Heart right ventricle (tissue), 16 donors: ENCODE measurements at regions not wholly inside any gene's neighbourhood (a gene's known extent, or its start where the extent isn't known, plus 50 kb on each side); places are given as distances from the start of the nearest gene placed in this dataset.
A peak's percentile ranks its signal among the peaks of the same experiment; 100 is the strongest.

Experiments used
- ATAC-seq, 8 donors: fragments of 200-7000 bp; cut with Tn5 transposase; one replicate each; pipeline ENCODE4 v1.9.1; 2020; ENCODE audit warnings: mild to moderate bottlenecking in 8 of 8, moderate library complexity in 8 of 8, moderate number of reproducible peaks in 1 of 8
- DNase-seq, 2 donors: peaks; one replicate each; pipeline ENCODE4 v3.0.0-alpha.2; 2020
- H3K27ac ChIP-seq, 10 donors: fragments of 200-600 bp; sonication (generic) in 2 of 10; one replicate each; pipeline versions ENCODE4 v1.5.0 to v1.8.0; 2020 to 2022; ENCODE audit warnings: mild to moderate bottlenecking in 3 of 10
- H3K27me3 ChIP-seq, 7 donors: fragments of 200-600 bp; one replicate each; pipeline ENCODE4 v1.8.0; 2021 to 2022; ENCODE audit warnings: mild to moderate bottlenecking in 2 of 7
- H3K36me3 ChIP-seq, 9 donors: fragments of 200-600 bp; sonication (generic) in 1 of 9; one replicate each; pipeline versions ENCODE4 v1.5.0 to v1.8.0; 2020 to 2022; ENCODE audit warnings: mild to moderate bottlenecking in 2 of 9
- H3K4me1 ChIP-seq, 9 donors: fragments of 200-600 bp; sonication (generic) in 1 of 9; one replicate each; pipeline versions ENCODE4 v1.5.0 to v1.8.0; 2020 to 2022; ENCODE audit warnings: mild to moderate bottlenecking in 4 of 9
- H3K4me3 ChIP-seq, 10 donors: fragments of 200-600 bp; sonication (generic) in 2 of 10; one replicate each; pipeline versions ENCODE4 v1.5.0 to v1.8.0; 2020 to 2022; ENCODE audit warnings: mild to moderate bottlenecking in 7 of 10, moderate library complexity in 2 of 10
- H3K9me3 ChIP-seq, 11 donors: fragments of 200-600 bp in 10 of 11; sonication (generic) in 2 of 11; one replicate each; pipeline versions ENCODE4 v1.5.0 to v1.8.0; 2013 to 2022; ENCODE audit warnings: mild to moderate bottlenecking in 2 of 11, control low read depth in 1 of 11, moderate library complexity in 1 of 11
- WGBS, 2 donors: extraction: QIAGEN DNeasy Blood & Tissue Kit; methylation state at CpG; one replicate each; pipeline ENCODE4 v1.1.7; 2013; ENCODE audit warnings: inconsistent platforms in 1 of 2; 5-methylcytosine and 5-hydroxymethylcytosine counted together
- intact Hi-C, 10 donors: fragments of 100-400 bp; cut with DNase I; formaldehyde crosslinking; loops; one replicate each; pipeline versions ENCODE4 v1.11.1 to v1.14.2; 2022
- TF ChIP-seq, protein P1 (sequence below), 9 donors: fragments of 200-600 bp; sonication (generic) in 2 of 9; IDR thresholded peaks; one replicate each; pipeline versions ENCODE4 v1.5.0 to v1.8.0; 2021 to 2022; ENCODE audit warnings: antibody characterized with exemption in 9 of 9, mild to moderate bottlenecking in 5 of 9, moderate library complexity in 1 of 9
- donor health status: Arrhythmogenic right ventricular cardiomyopathy.
- donor health status: ischemic (EF 13 %, LVEDD 7.1; RV severe dilation, severe dysfunction).
- donor health status: healthy with polysubstance abuse.
- donor health status: DM: no; HTN: yes; CAD: no.
- donor health status: DM: no; HTN: no; CAD: no.
- donor health status: ischemic (EF 25% LVEDD 6.9; RV normal size, moderate dysfunction).
- donor health status: ischemic (EF 25% LVEDD 5.7; RV mildly dilated, moderate dysfunction).
- donor health status: healthy.
- donor health status: DM: yes; HTN: yes; CAD: no.
- donor health status: Ischemic cardiomyopathy.
- donor health status: ischemic (EF 35%, LVEDD 5.7; RV mildly dilated, moderate dysfunction).
- donor health status: nonischemic (EF 11% LVEDD 7.7; RV severe dilation, severe dysfunction).
- donor health status: DM: yes; HTN: yes; CAD: no.
- donor health status: PGD.
- donor health status: ischemic (EF 29% LVEDD 5.4; RV normal size, mild dysfunction).
- donor health status: nonischemic (EF 23%, LVEDD 6.1; RV moderate dilation, normal function).

DNA sequence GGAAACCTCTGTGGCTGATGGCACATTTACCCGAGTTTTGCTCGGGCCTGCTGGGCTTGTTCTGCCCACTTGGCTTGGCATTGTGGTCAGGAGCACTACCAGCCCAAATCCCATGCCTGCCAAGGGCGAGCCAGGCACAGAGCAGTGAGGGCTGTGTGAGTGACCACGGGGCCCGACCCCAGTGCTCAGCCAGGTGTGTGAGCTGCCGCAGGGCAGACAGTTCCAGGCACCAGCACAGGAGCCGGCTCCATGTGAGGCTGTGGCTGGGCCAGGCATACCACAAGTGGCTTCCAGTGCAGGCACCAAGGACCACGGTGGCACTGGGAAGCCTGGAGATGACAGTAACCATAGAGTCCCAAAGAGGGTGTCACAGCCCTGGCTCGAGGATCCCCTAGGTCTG, 1225.5 kb upstream of the GJE1 start:
- no peak overlapping the region for H3K27ac ChIP-seq
- no peaks in the 10 kb centered on the region for H3K4me1 ChIP-seq
- intact Hi-C loops, result no loop called here
- H3K36me3 ChIP-seq, result no peaks in the 10 kb centered on the region
- 93 to 96% methylated on average over 9 of the region's 9 CpGs for WGBS, 2 donors
- no peaks in the 10 kb centered on the region for H3K27me3 ChIP-seq
- TF ChIP-seq, protein P1, sequence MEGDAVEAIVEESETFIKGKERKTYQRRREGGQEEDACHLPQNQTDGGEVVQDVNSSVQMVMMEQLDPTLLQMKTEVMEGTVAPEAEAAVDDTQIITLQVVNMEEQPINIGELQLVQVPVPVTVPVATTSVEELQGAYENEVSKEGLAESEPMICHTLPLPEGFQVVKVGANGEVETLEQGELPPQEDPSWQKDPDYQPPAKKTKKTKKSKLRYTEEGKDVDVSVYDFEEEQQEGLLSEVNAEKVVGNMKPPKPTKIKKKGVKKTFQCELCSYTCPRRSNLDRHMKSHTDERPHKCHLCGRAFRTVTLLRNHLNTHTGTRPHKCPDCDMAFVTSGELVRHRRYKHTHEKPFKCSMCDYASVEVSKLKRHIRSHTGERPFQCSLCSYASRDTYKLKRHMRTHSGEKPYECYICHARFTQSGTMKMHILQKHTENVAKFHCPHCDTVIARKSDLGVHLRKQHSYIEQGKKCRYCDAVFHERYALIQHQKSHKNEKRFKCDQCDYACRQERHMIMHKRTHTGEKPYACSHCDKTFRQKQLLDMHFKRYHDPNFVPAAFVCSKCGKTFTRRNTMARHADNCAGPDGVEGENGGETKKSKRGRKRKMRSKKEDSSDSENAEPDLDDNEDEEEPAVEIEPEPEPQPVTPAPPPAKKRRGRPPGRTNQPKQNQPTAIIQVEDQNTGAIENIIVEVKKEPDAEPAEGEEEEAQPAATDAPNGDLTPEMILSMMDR (IDR thresholded peaks at IDR 0.05), result no peak
- ATAC-seq (no peak), DNase-seq (no peak)
- H3K4me3 ChIP-seq, result no peak overlapping the region
- H3K9me3 ChIP-seq, result peaks cover 0 to 3% (median 0%) of the 10 kb centered on the region in 11 donors

DNA sequence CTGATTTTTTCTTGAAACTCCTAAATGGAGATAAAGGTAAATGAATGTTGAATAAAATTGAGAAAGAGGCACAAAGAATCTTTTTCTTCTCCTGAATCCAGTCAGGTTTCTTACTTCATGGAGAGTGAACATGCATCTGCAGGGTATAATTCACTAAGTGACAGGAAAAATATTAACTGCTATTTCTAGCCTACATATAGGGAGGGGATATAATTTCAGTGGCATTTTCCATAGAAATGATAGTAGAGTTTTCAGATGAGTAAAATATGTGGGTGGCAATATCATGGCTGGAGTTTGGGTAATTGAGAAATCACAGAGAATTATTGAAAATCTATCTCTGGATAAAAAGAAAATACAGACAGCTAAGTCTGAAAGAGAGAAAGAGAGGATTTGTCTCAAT, 1227.0 kb upstream of the GJE1 start:
- no peak for ATAC-seq

DNA sequence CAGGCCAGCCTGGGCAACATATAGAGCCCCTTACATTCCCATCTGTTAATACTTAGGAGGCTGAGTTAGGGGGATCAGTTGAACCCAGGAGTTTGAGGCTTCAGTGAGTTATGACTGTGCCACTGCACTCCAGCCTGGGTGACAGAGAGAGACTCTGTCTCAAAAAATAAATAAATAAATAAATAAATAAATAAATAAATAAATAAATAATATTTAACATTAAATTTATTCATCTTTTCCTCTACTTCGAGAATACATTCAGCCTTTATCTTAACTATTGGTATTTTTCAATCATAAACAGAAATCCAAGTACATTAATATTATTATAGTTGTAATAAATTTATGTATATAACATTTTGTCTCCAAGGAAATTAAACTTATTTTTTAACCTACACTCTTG, 1227.7 kb upstream of the GJE1 start:
- no peaks in the 10 kb centered on the region for H3K27me3 ChIP-seq
- no peaks in the 10 kb centered on the region for H3K36me3 ChIP-seq
- no peak for ATAC-seq
- TF ChIP-seq, protein P1 (IDR thresholded peaks at IDR 0.05), result no peak
- H3K9me3 ChIP-seq, result peaks cover 0 to 21% (median 6%) of the 10 kb centered on the region in 11 donors
- H3K4me1 ChIP-seq, result no peaks in the 10 kb centered on the region
- H3K4me3 ChIP-seq, result no peak overlapping the region
- no peak for DNase-seq
- H3K27ac ChIP-seq, result no peak overlapping the region
- intact Hi-C loops, result no loop called here
- 97 to 98% methylated on average over 1 of the region's 1 CpG for WGBS, 2 donors

More for the DNA sequence above, 1227.0 kb upstream of the GJE1 start:
- TF ChIP-seq, protein P1 (IDR thresholded peaks at IDR 0.05), result no peak
- Histone ChIP-seq H3K4me1 (no peaks in the 10 kb centered on the region), H3K36me3 (no peaks in the 10 kb centered on the region), H3K9me3 (peaks cover 0 to 18% (median 6%) of the 10 kb centered on the region in 11 donors), H3K27ac (no peak overlapping the region), H3K27me3 (no peaks in the 10 kb centered on the region), H3K4me3 (no peak overlapping the region)
- no peak for DNase-seq
- intact Hi-C loops, result no loop called here

DNA sequence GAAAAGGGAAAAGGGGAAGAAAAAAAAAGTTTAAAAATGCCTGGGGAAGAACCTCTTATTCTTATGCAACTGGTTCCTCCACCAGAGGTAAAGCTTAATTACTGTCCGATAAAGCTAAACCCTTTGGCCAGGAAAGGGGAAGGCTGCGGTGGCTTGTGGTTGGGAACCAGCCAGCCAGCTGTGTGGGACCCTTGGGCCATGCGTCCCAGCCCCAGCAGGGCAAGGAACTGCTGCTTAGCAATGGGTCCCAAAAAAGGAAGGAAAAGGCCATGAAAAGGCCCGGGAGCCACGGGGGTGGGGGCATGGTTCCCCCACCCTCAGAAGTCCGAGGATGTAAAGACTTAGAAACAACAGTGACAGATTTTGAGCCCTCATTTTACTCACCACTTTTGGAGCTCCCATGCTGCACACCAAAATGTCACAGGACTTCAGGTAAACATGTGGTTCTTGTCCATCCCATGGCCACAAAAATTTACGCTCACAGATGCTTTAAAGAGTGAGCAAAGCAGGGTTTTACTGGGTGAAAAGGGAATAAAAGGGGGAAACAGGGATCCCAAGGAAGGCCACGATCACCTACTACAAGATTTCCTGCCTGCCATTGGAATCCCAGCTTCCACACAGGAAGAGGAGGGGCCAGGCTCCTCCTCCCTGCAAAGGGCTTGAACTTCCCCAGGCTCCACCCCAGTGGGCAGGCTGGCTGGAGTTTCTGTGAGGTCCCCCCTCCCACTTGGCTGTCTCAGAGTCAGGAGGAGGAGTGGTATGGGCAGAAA, 1234.7 kb upstream of the GJE1 start:
- H3K27ac ChIP-seq, result peak overlapping the region in 3 of 10 donors; percentile 18 to 26 (median 20)
- WGBS, 2 donors, result 80 to 90% methylated on average over 8 of the region's 8 CpGs
- no peaks in the 10 kb centered on the region for H3K4me1 ChIP-seq
- peaks cover 0 to 29% (median 6%) of the 10 kb centered on the region in 11 donors for H3K9me3 ChIP-seq
- TF ChIP-seq, protein P1 (IDR thresholded peaks at IDR 0.05), result no peak
- ATAC-seq (peak in 4 of 8 donors; percentile 45 to 76 (median 62)), DNase-seq (peak; percentile 14 to 20)
- H3K27me3 ChIP-seq, result no peaks in the 10 kb centered on the region
- no peaks in the 10 kb centered on the region for H3K36me3 ChIP-seq
- intact Hi-C loops, result no loop called here
- peak overlapping the region in 5 of 10 donors; percentile 23 to 43 (median 35) for H3K4me3 ChIP-seq
